ENCODE measurements at regions not wholly inside any gene's neighbourhood (a gene's known extent, or its start where the extent isn't known, plus 50 kb on each side); places are given as distances from the start of the nearest gene placed in this dataset.

GRCh38 chrX:9414416-9414815 is 50.4 kb upstream of the TBL1X start:
- no peak for DNase-seq
- intact Hi-C loops (cut with DNase I), result no loop called here
- H3K36me3 ChIP-seq, result no peaks in the 10 kb centered on the region
- no peak overlapping the region for H3K27ac ChIP-seq
- no peaks in the 10 kb centered on the region for H3K27me3 ChIP-seq
- no peak for TF ChIP-seq POLR2AphosphoS5 (IDR thresholded peaks at IDR 0.05)
- no peak for TF ChIP-seq EP300 (IDR thresholded peaks at IDR 0.05)
- TF ChIP-seq CTCF (IDR thresholded peaks at IDR 0.05), result no peak
- no peak for TF ChIP-seq POLR2A (IDR thresholded peaks at IDR 0.05)
- no peaks in the 10 kb centered on the region for H3K9me3 ChIP-seq
- 91 to 92% methylated on average over 10 of the region's 10 CpGs for WGBS, 2 donors
- H3K4me1 ChIP-seq, result no peaks in the 10 kb centered on the region
- no peak overlapping the region for H3K4me3 ChIP-seq

Small RNAs in the stretch of these regions (small RNA-seq; reads per million reads assigned to genes)
- 0 reads per million in 3 donors for gene AC119618.1
- gene RNA5SP499, result 0 to 0.06 (median 0) reads per million in 3 donors
